PFSK-1 (cell line): ENCODE measurements at regions not wholly inside any gene's neighbourhood (a gene's known extent, or its start where the extent isn't known, plus 50 kb on each side); places are given as distances from the start of the nearest gene placed in this dataset.

Experiments
- REST ChIP-seq, 2 experiments: IDR thresholded peaks; 2 replicates each; pipeline versions ENCODE4 v1.6.1 to v1.8.0; 2011 to 2012; ENCODE audit warnings: low read depth in 2 of 2, low read length in 2 of 2, control low read depth in 1 of 2, inconsistent platforms in 1 of 2, mild to moderate bottlenecking in 1 of 2, moderate library complexity in 1 of 2; ENCODE audit not compliant: insufficient read depth in 1 of 2
- SIN3A ChIP-seq: IDR thresholded peaks from 2 replicates; pipeline ENCODE4 v1.6.1; 2012; ENCODE audit warnings: mild to moderate bottlenecking, low read length, moderate library complexity, borderline replicate concordance; ENCODE audit not compliant: insufficient read depth
- TAF1 ChIP-seq: IDR thresholded peaks from 2 replicates; pipeline ENCODE4 v1.6.1; 2012; ENCODE audit warnings: low read length, control low read depth, borderline replicate concordance; ENCODE audit not compliant: insufficient read depth

- TF ChIP-seq REST (IDR thresholded peaks at IDR 0.05; ENCODE audit: insufficient read depth in 1 of 2, low read depth in 2 of 2, low read length in 2 of 2) = no peak
- TF ChIP-seq SIN3A = no peak
- no peak for TF ChIP-seq TAF1
Measured at GRCh38 chr5:168187614-168188013, 103.8 kb upstream of the WWC1 start.
